ENCODE measurements at regions not wholly inside any gene's neighbourhood (a gene's known extent, or its start where the extent isn't known, plus 50 kb on each side); places are given as distances from the start of the nearest gene placed in this dataset.

DNA sequence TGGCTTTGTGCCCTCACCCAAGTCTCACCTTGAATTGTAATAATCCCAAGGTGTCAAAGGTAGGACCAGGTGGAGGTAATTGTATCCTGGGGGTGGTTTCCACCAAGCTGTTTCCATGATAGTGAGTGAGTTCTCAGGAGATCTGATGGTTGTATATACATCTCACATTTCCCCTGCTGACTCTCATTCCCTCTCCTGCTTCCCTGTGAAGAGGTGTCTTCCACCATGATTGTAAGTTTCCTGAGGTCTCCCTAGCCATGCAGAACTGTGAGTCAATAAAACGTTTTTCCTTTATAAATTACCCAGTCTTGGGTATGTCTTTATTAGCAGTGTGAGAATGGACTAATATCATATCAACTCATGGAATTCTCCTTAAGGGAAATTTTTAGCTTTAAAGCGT is 302.6 kb downstream of the LIG4 start:
- TF ChIP-seq, protein P1, sequence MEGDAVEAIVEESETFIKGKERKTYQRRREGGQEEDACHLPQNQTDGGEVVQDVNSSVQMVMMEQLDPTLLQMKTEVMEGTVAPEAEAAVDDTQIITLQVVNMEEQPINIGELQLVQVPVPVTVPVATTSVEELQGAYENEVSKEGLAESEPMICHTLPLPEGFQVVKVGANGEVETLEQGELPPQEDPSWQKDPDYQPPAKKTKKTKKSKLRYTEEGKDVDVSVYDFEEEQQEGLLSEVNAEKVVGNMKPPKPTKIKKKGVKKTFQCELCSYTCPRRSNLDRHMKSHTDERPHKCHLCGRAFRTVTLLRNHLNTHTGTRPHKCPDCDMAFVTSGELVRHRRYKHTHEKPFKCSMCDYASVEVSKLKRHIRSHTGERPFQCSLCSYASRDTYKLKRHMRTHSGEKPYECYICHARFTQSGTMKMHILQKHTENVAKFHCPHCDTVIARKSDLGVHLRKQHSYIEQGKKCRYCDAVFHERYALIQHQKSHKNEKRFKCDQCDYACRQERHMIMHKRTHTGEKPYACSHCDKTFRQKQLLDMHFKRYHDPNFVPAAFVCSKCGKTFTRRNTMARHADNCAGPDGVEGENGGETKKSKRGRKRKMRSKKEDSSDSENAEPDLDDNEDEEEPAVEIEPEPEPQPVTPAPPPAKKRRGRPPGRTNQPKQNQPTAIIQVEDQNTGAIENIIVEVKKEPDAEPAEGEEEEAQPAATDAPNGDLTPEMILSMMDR (IDR thresholded peaks at IDR 0.05; ENCODE audit: insufficient read depth, low read depth, low read length): no peak
- Histone ChIP-seq H3K36me3 (ENCODE audit: control insufficient read depth, insufficient read depth, low read length) (no peaks in the 10 kb centered on the region), H3K27me3 (ENCODE audit: control insufficient read depth, insufficient read depth, low read length) (no peaks in the 10 kb centered on the region), H3K4me3 (ENCODE audit: low read depth, low read length) (no peak overlapping the region)
- DNase-seq (ENCODE audit: low read depth): no peak
- CTCF ChIA-PET: no interaction called here
- POLR2A ChIA-PET: no interaction called here

GRCh38 chr13:107907065-107907805 is 308.1 kb downstream of the LIG4 start:
- POLR2A ChIA-PET: no interaction called here
- H3K36me3 ChIP-seq (ENCODE audit: control insufficient read depth, insufficient read depth, low read length): no peaks in the 10 kb centered on the region
- H3K27me3 ChIP-seq (ENCODE audit: control insufficient read depth, insufficient read depth, low read length): no peaks in the 10 kb centered on the region
- CTCF ChIA-PET: no interaction called here
- TF ChIP-seq, protein P1 (IDR thresholded peaks at IDR 0.05; ENCODE audit: insufficient read depth, low read depth, low read length): no peak
- DNase-seq (ENCODE audit: low read depth): no peak
- H3K4me3 ChIP-seq (ENCODE audit: low read depth, low read length): no peak overlapping the region

- POLR2A ChIA-PET: no interaction called here
- CTCF ChIA-PET: no interaction called here
- Histone ChIP-seq H3K27me3 (ENCODE audit: control insufficient read depth, insufficient read depth, low read length) (no peaks in the 10 kb centered on the region), H3K4me3 (ENCODE audit: low read depth, low read length) (no peak overlapping the region), H3K36me3 (ENCODE audit: control insufficient read depth, insufficient read depth, low read length) (no peaks in the 10 kb centered on the region)
- no peak for DNase-seq (ENCODE audit: low read depth)
- TF ChIP-seq, protein P1 (IDR thresholded peaks at IDR 0.05; ENCODE audit: insufficient read depth, low read depth, low read length): no peak
These were observed 309.2 kb downstream of the LIG4 start for GRCh38 chr13:107906131-107906530.

- no peak overlapping the region for H3K4me3 ChIP-seq (ENCODE audit: low read depth, low read length)
- no peak for DNase-seq (ENCODE audit: low read depth)
- H3K36me3 ChIP-seq (ENCODE audit: control insufficient read depth, insufficient read depth, low read length): no peaks in the 10 kb centered on the region
- TF ChIP-seq, protein P1 (IDR thresholded peaks at IDR 0.05; ENCODE audit: insufficient read depth, low read depth, low read length): no peak
- ChIA-PET CTCF (no interaction called here), POLR2A (no interaction called here)
- no peaks in the 10 kb centered on the region for H3K27me3 ChIP-seq (ENCODE audit: control insufficient read depth, insufficient read depth, low read length)
These were observed 313.3 kb downstream of the LIG4 start for GRCh38 chr13:107901996-107902562.

DNA sequence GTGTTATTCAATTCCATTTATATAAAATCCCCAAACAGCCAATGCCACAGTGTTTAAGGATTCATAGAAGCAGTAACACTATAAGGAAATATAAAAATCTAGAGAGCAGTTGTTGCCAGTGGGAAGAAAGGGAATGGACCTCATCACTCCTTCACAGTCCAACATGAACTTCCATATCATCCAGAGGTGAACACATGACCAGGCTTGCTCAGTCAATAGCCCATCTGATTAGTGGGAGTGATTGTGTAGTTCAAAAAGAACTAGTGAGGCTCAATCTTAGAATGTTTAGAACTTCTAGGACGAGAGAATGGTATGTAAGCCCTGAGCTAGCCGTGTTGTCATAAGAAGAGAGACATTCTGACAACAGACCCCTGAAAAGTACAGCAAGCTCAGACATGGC is 314.1 kb downstream of the LIG4 start:
- H3K36me3 ChIP-seq (ENCODE audit: control insufficient read depth, insufficient read depth, low read length): no peaks in the 10 kb centered on the region
- CTCF ChIA-PET: no interaction called here

More for the DNA sequence above, 314.1 kb downstream of the LIG4 start:
- H3K27me3 ChIP-seq (ENCODE audit: control insufficient read depth, insufficient read depth, low read length): no peaks in the 10 kb centered on the region
- POLR2A ChIA-PET: no interaction called here
- TF ChIP-seq, protein P1 (IDR thresholded peaks at IDR 0.05; ENCODE audit: insufficient read depth, low read depth, low read length): no peak
- H3K4me3 ChIP-seq (ENCODE audit: low read depth, low read length): no peak overlapping the region
- no peak for DNase-seq (ENCODE audit: low read depth)

Measured in BJ (cell line).